Type B pancreatic cell (in vitro differentiated cells): ENCODE measurements at regions not wholly inside any gene's neighbourhood (a gene's known extent, or its start where the extent isn't known, plus 50 kb on each side); places are given as distances from the start of the nearest gene placed in this dataset.

Experiments used
- DNase-seq: peaks from one replicate; pipeline ENCODE4 v3.0.0; 2021; ENCODE audit warnings: mixed read lengths; ENCODE audit not compliant: unreplicated experiment; ENCODE audit errors: extremely low spot score
- H3K27ac Mint-ChIP-seq: 2 replicates; pipeline ENCODE4 v1.8.0; 2021; ENCODE audit warnings: mild to moderate bottlenecking, mixed read lengths
- H3K27me3 Mint-ChIP-seq: 2 replicates; pipeline ENCODE4 v1.8.0; 2021; ENCODE audit warnings: mixed read lengths
- H3K36me3 Mint-ChIP-seq: 2 replicates; pipeline ENCODE4 v1.8.0; 2021; ENCODE audit warnings: mixed read lengths
- H3K4me1 Mint-ChIP-seq: one replicate; pipeline ENCODE4 v1.8.0; 2021; ENCODE audit warnings: mixed read lengths; ENCODE audit not compliant: unreplicated experiment
- H3K4me3 Mint-ChIP-seq: 2 replicates; pipeline ENCODE4 v1.8.0; 2021; ENCODE audit warnings: mild to moderate bottlenecking, mixed read lengths
- H3K9me3 Mint-ChIP-seq: 2 replicates; pipeline ENCODE4 v1.8.0; 2021; ENCODE audit warnings: mixed read lengths
- CTCF ChIP-seq: fragments of 200-600 bp; sonication (generic); conservative IDR thresholded peaks from 2 replicates; pipeline ENCODE4 v1.5.0; 2021; ENCODE audit warnings: antibody characterized with exemption, mild to moderate bottlenecking

GRCh38 chr6:140204154-140204553 is 829.7 kb upstream of the CITED2 start:
- no peaks in the 10 kb centered on the region for H3K36me3 Mint-ChIP-seq
- no peak for TF ChIP-seq CTCF
- H3K9me3 Mint-ChIP-seq, result peaks cover 3% of the 10 kb centered on the region
- no peak overlapping the region for H3K4me3 Mint-ChIP-seq
- H3K27ac Mint-ChIP-seq, result no peak overlapping the region
- no peaks in the 10 kb centered on the region for H3K4me1 Mint-ChIP-seq
- DNase-seq, result no peak
- H3K27me3 Mint-ChIP-seq, result no peaks in the 10 kb centered on the region

GRCh38 chr6:140203661-140204147 is 829.3 kb upstream of the CITED2 start:
- H3K27ac Mint-ChIP-seq, result no peak overlapping the region
- no peak overlapping the region for H3K4me3 Mint-ChIP-seq
- H3K36me3 Mint-ChIP-seq, result no peaks in the 10 kb centered on the region

GRCh38 chr6:140202964-140203515 is 828.6 kb upstream of the CITED2 start:
- Mint-ChIP-seq H3K4me1 (no peaks in the 10 kb centered on the region), H3K9me3 (peaks cover 3% of the 10 kb centered on the region), H3K36me3 (no peaks in the 10 kb centered on the region), H3K4me3 (no peak overlapping the region), H3K27ac (no peak overlapping the region), H3K27me3 (no peaks in the 10 kb centered on the region)
- TF ChIP-seq CTCF, result no peak
- no peak for DNase-seq

More at GRCh38 chr6:140203661-140204147, 829.3 kb upstream of the CITED2 start:
- no peaks in the 10 kb centered on the region for H3K27me3 Mint-ChIP-seq
- H3K4me1 Mint-ChIP-seq, result no peaks in the 10 kb centered on the region
- no peak for TF ChIP-seq CTCF
- H3K9me3 Mint-ChIP-seq, result peaks cover 3% of the 10 kb centered on the region
- DNase-seq, result no peak

GRCh38 chr6:140201787-140202458 is 827.5 kb upstream of the CITED2 start:
- Mint-ChIP-seq H3K27ac (no peak overlapping the region), H3K9me3 (peaks cover 5% of the 10 kb centered on the region), H3K4me3 (no peak overlapping the region), H3K27me3 (no peaks in the 10 kb centered on the region), H3K36me3 (no peaks in the 10 kb centered on the region), H3K4me1 (no peaks in the 10 kb centered on the region)
- TF ChIP-seq CTCF, result no peak
- DNase-seq, result no peak

- H3K27me3 Mint-ChIP-seq, result no peaks in the 10 kb centered on the region
- H3K4me3 Mint-ChIP-seq, result no peak overlapping the region
- DNase-seq, result no peak
- H3K36me3 Mint-ChIP-seq, result no peaks in the 10 kb centered on the region
- peaks cover 12% of the 10 kb centered on the region for H3K9me3 Mint-ChIP-seq
- no peak for TF ChIP-seq CTCF
- H3K4me1 Mint-ChIP-seq, result no peaks in the 10 kb centered on the region
- H3K27ac Mint-ChIP-seq, result no peak overlapping the region
Measured at GRCh38 chr6:140193269-140193668, 818.8 kb upstream of the CITED2 start.
